ENCODE measurements at regions not wholly inside any gene's neighbourhood (a gene's known extent, or its start where the extent isn't known, plus 50 kb on each side); places are given as distances from the start of the nearest gene placed in this dataset.

DNA sequence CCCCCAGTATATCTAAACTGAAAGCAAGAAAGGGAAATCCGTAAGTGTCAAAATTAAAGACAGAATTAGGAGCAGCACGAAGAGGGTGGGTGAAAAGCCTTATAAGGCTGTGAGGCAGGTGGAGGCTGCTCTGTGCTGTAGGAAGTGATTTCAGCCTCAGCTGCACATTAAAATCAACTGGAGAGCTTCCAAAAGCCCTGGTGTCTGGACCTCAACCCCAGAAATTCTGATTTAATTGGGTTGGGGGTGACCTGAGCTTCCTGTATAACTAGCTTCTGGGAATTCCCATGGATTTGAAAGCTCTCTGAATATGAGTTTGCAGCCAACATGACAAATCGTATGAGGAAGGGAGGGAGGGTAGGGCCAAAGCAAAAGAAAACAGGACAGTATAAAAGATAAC, 242.4 kb upstream of the TMTC4 start:
- TF ChIP-seq, protein P1, sequence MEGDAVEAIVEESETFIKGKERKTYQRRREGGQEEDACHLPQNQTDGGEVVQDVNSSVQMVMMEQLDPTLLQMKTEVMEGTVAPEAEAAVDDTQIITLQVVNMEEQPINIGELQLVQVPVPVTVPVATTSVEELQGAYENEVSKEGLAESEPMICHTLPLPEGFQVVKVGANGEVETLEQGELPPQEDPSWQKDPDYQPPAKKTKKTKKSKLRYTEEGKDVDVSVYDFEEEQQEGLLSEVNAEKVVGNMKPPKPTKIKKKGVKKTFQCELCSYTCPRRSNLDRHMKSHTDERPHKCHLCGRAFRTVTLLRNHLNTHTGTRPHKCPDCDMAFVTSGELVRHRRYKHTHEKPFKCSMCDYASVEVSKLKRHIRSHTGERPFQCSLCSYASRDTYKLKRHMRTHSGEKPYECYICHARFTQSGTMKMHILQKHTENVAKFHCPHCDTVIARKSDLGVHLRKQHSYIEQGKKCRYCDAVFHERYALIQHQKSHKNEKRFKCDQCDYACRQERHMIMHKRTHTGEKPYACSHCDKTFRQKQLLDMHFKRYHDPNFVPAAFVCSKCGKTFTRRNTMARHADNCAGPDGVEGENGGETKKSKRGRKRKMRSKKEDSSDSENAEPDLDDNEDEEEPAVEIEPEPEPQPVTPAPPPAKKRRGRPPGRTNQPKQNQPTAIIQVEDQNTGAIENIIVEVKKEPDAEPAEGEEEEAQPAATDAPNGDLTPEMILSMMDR (IDR thresholded peaks at IDR 0.05) = no peak
- TF ChIP-seq POLR2A (IDR thresholded peaks at IDR 0.05) = no peak
